Stomach (tissue), 4 donors: ENCODE measurements at regions not wholly inside any gene's neighbourhood (a gene's known extent, or its start where the extent isn't known, plus 50 kb on each side); places are given as distances from the start of the nearest gene placed in this dataset.

Experiments used
- CTCF ChIP-seq, 7 experiments: fragments of 450-650 bp in 4 of 7; fragments of 200-600 bp in 3 of 7; sonication (generic) in 3 of 7; IDR thresholded peaks; one replicate each; pipeline ENCODE4 v1.5.1; 2016 to 2019; ENCODE audit warnings: antibody characterized with exemption in 7 of 7, control low read depth in 2 of 7, mild to moderate bottlenecking in 1 of 7
- EP300 ChIP-seq: sonication (generic); formaldehyde crosslinking; IDR thresholded peaks from one replicate; pipeline ENCODE4 v1.6.1; 2017; ENCODE audit warnings: antibody characterized with exemption
- POLR2A ChIP-seq, 4 donors: fragments of 450-650 bp; IDR thresholded peaks; one replicate each; pipeline ENCODE4 v1.6.1; 2016; ENCODE audit warnings: antibody characterized with exemption in 4 of 4, control low read depth in 2 of 4, mild to moderate bottlenecking in 1 of 4, moderate library complexity in 1 of 4
- POLR2AphosphoS5 ChIP-seq, 3 donors: sonication (generic); formaldehyde crosslinking; IDR thresholded peaks; one replicate each; pipeline ENCODE4 v1.6.1; 2016; ENCODE audit warnings: antibody characterized with exemption in 3 of 3

- no peak for TF ChIP-seq POLR2AphosphoS5 (IDR thresholded peaks at IDR 0.05)
- TF ChIP-seq CTCF (IDR thresholded peaks at IDR 0.05), result no peak
- TF ChIP-seq POLR2A (IDR thresholded peaks at IDR 0.05), result no peak
- TF ChIP-seq EP300, result no peak
Observed at GRCh38 chr18:29912351-29912750, 1130.2 kb downstream of the DSC3 start.
